GM21367 (cell line): ENCODE measurements at regions not wholly inside any gene's neighbourhood (a gene's known extent, or its start where the extent isn't known, plus 50 kb on each side); places are given as distances from the start of the nearest gene placed in this dataset.
"Not testable (repeated sequence)": the region's sequence is repeated elsewhere in the genome, so short reads cannot be mapped to it uniquely, and the experiment has no call there.

Source experiments
- ATAC-seq: cut with Tn5 transposase; IDR thresholded peaks from one replicate; pipeline ENCODE4 v1.9.1; 2021; ENCODE audit not compliant: unreplicated experiment

DNA sequence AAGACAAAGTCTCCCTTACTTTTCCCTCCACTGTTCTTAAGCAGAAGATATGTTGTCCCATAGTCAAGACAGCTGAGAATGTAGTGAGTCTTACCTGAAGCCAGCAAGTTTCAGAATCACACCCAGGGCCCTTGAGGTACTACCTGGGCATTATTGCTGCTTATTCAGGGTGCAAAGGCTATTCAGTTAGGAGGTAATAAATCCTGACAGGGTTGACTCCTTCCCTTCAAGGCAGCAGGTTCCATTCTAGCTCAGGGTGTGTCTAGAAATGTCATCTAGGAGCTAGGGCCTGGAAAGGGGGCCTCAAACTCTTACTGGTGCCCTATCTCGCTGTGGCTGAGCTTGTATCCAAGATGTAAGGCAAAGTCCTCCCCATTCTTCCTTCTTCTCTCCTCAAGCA lies 259.0 kb downstream of the FAT4 start:
- ATAC-seq: no peak

DNA sequence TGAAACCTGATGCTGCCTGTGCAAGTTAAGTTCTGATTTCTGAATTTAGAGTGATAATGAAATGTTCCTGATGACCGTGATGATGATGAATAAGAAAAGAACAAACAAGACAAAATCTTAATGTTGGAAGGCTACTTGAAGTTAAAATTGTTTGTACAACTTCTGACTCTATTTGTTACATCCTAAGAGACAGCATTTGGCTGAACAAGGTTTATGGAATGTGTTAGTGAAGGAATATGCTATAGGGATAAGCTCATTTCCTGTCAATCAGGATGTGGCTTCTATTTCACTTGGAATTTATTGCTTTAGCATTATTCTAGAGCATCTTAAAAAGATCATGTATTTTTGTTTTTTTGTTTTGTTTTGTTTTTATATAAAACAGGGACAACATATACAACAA lies 267.5 kb downstream of the FAT4 start:
- no peak for ATAC-seq

- ATAC-seq: no peak
Observed at GRCh38 chr4:125590158-125590557, 275.4 kb downstream of the FAT4 start.

GRCh38 chr4:125591290-125591689 lies 276.5 kb downstream of the FAT4 start:
- ATAC-seq: no peak

- no peak for ATAC-seq
Observed at GRCh38 chr4:125594056-125594602, 279.4 kb downstream of the FAT4 start.

DNA sequence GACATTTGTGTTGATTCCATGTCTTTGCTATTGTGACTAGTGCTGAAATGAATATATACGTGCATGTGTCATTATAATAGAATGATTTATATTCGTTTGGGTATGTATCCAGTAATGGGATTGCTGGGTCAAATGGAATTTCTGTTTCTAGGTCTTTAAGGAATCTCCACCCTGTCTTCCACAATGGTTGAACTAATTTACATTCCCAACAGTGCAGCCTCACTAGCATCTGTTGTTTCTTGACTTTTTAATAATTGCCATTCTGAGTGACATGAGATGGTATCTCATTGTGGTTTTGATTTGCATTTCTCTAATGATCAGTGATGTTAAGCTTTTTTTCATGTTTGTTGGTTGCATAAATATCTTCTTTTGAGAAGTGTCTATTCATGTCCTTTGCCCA lies 291.2 kb downstream of the FAT4 start:
- not testable (repeated sequence) for ATAC-seq

GRCh38 chr4:125620066-125620860 lies 305.5 kb downstream of the FAT4 start:
- no peak for ATAC-seq

DNA sequence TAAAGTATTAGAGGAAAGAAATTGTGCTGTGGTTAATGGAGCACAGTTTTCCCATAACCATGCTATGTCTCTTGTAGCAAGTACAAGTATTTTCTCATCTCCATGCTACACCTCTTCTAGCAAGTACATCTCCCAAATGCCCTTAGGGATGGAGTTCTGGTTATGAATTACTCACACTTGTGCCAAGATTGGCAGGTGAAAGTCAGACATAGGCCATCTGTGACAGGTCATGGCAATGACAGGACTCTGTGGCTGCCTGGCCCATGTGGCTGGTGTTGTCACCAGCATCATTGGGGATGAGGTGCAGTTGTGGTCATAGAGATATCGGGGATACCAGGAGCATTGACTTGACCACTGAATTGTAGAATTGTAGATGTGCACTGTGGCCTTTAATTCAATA lies 310.2 kb downstream of the FAT4 start:
- ATAC-seq: no peak

DNA sequence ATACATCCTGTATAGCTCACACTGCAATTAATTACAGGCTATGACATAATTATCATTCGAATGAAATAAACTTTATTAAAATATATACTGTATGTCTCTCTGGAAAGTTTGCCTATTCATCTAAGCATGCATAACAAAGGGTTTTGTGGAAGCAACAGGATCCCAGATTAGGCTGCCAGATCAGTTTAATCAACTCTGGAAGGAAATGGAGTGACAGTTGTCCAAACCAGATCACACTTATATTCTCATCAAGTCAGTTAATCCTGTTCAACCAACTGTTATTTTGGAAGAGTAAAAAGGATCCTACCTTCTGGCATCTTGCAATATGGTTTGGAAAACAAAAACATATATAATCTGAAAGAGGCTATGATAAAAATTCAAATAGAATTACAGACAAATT lies 312.2 kb downstream of the FAT4 start:
- ATAC-seq: no peak

DNA sequence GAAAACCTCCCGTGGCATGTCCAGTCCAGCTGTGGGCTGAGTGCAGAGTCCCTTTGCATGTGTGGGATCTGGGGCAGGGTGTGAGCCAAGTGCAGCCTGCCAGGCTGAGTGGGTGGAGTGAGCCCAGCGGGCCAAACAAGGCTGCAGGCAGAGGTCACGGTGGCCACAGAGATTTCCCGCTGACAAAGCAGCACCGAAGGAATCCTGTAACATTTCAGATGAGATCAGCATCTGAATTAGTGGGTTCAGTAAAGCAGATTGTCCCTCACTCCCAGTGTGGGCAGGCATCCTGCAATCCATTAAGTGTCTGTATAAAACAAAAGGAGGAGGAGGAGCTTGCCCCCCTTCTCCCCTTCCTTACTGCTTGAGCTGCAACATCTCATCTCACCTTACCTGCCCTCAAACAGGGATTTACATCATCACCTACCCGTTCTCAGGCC lies 324.4 kb downstream of the FAT4 start:
- ATAC-seq: no peak

- ATAC-seq: no peak
Observed at GRCh38 chr4:125641611-125642010, 326.9 kb downstream of the FAT4 start.

- ATAC-seq: no peak
Observed at GRCh38 chr4:125642645-125643044, 327.9 kb downstream of the FAT4 start.

GRCh38 chr4:125649452-125649851 lies 334.7 kb downstream of the FAT4 start:
- ATAC-seq: no peak

GRCh38 chr4:125650557-125650956 lies 335.8 kb downstream of the FAT4 start:
- no peak for ATAC-seq

DNA sequence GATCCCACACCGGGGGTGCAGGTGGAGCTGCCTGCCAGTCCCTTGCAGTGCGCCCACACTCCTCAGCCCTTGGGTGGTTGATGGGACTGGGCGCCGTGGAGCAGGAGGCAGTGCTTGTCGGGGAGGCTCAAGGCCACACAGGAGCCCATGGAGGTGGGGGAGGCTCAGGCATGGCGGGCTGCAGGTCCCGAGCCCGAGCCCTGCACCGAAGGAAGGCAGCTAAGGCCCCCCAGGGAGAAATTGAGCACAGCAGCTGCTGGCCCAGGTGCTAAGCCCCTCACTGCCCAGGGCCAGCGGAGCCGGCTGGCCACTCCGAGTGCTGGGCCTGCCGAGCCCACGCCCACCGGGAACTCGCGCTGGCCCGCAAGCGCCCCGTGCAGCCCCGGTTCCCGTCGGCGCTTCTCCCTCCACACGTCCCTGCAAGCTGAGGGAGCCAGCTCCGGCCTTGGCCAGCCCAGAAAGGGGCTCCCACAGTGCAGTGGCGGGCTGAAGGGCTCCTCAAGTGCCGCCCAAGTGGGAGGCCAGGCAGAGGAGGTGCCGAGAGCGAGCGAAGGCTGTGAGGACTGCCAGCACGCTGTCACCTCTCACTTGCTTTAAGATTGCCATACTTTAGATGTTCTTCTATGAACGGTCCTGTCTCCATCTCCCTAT lies 337.1 kb downstream of the FAT4 start:
- not testable (repeated sequence) for ATAC-seq

GRCh38 chr4:125658773-125659172 lies 344.0 kb downstream of the FAT4 start:
- ATAC-seq: no peak

DNA sequence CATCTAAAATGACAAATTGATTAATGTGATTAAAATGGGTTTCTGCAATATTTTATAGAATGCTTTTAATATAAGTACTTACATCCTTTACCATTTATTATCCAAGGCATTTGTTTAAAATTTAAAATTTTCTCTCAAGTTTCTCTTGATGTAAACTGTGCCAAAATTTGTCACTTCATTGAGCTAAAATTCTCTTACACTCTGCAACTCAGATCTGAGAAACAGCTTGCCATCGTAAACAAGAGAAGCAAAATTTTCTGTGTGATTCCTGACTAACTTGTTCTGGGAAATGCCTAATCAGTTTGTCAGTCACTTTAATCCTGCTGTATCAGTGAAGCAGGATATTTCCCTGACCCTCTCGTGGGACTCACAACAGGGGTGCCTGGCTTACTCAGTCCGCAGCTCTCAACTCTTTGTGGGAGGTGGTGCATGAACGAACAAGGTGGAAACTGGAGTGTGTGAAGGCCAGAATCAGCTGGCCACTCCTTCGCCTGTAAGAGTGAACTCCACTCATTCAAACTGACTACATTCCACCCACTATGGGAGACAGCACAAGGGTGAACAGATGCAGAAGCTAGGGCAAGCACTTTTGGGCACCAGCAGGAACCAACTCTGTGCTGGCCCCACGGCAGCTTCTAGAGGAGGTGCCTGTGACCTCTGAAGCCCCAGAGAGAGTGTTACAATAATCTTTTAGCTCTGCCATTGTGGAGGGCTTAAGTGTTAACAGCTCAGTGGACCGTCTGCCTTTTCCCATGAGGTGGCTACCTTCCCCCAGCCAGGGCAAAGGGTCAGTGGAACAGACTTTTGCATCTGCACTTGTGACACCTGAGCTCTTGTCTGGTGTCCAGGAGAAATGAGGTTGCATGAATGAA lies 349.4 kb downstream of the FAT4 start:
- no peak for ATAC-seq

DNA sequence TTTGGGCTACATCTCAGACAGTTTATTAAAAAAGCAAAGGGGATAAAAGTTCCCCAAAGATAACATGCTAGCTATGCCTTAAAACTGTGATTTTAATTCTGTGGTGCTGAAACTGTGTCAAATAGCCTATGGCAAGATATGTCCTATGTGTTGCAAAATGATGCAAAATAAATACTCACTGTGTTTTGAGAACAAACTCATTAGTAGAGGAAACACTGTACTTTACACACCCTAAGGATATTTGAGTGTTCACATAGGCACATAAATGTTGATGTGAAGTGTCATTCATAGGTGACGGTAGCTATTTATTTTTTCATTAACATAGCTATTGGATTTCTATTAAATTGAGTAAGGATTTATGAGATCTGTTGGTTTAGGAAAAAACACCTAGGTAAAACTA lies 351.9 kb downstream of the FAT4 start:
- no peak for ATAC-seq

- ATAC-seq: no peak
Observed at GRCh38 chr4:125676156-125676555, 361.4 kb downstream of the FAT4 start.

DNA sequence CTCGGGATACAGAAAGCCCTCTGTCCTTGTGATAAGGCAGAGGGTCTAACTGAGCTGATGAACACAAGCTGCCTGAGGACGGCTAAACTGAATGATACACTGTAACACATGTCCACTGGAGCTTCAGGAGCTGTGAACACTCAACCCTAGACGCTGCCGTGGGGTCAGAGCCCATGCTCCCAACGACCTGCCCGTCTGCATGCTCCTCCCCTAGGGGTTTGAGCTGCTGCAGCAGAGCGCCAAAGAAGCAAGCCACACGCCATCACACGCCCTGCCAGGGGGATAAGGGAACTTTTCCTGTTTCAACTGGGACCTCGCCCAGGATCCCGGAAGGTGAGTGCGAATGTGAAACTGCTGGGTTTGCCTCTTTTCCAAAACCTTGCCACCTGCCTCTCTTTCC lies 361.8 kb downstream of the FAT4 start:
- ATAC-seq: no peak

DNA sequence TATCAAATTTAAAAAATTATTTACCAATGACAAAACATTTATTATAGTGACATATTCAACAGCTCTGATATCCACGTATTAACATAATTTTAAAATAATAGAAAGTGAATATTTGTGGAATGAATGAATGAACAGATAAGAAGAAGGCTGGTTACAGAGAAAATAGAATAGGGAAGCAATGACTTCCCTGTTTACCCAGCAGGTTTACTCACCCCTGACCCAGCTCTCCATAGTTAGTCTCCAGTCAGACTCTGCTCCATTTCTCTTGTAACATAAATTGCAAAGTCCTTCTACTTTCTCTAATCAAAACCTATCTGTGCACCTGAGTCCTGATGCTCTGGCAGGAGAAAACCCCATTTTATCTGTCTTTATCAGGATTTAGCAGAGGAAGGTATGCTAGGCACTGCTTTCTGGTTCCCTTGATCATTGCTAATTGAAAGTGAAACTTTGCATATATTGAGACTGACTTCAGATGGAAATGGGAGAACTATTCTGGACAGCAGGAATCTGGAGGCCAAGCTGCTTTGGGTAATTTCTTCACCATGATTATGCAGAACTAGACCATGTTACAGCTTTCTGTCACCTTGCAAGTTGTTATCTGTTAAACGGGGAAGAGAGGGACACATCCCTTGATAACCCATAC lies 363.0 kb downstream of the FAT4 start:
- no peak for ATAC-seq
